AG09319 (cell line): ENCODE measurements at regions not wholly inside any gene's neighbourhood (a gene's known extent, or its start where the extent isn't known, plus 50 kb on each side); places are given as distances from the start of the nearest gene placed in this dataset.
"Not testable (repeated sequence)": the region's sequence is repeated elsewhere in the genome, so short reads cannot be mapped to it uniquely, and the experiment has no call there.

ENCODE experiments used
- DNase-seq: peaks from one replicate; pipeline ENCODE4 v3.0.0-alpha.2; 2010; ENCODE audit warnings: low read depth; ENCODE audit errors: extremely low read depth
- CTCF ChIP-seq: IDR thresholded peaks from 2 replicates; pipeline ENCODE4 v1.5.1; 2011; ENCODE audit warnings: low read depth, mild to moderate bottlenecking, inconsistent platforms, low read length, moderate library complexity

GRCh38 chr15:85281293-85281882 lies 99.0 kb upstream of the AKAP13 start:
- no peak for TF ChIP-seq CTCF
- no peak for DNase-seq

- TF ChIP-seq CTCF: no peak
- no peak for DNase-seq
Observed at GRCh38 chr15:85282504-85283115, 97.8 kb upstream of the AKAP13 start.

GRCh38 chr15:85283815-85284214 lies 96.6 kb upstream of the AKAP13 start:
- DNase-seq: not testable (repeated sequence)

- DNase-seq: no peak
- TF ChIP-seq CTCF: no peak
Observed at GRCh38 chr15:85284497-85284896, 95.9 kb upstream of the AKAP13 start.

GRCh38 chr15:85289677-85290365 lies 90.6 kb upstream of the AKAP13 start:
- peak; percentile 11 for DNase-seq

GRCh38 chr15:85292583-85292982 lies 87.8 kb upstream of the AKAP13 start:
- not testable (repeated sequence) for DNase-seq

More at GRCh38 chr15:85289677-85290365, 90.6 kb upstream of the AKAP13 start:
- TF ChIP-seq CTCF: peak; percentile 59

GRCh38 chr15:85296615-85297402 lies 83.6 kb upstream of the AKAP13 start:
- TF ChIP-seq CTCF: peak; percentile 81
- peak; percentile 39 for DNase-seq

- TF ChIP-seq CTCF: no peak
- no peak for DNase-seq
Observed at GRCh38 chr15:85297537-85297936, 82.9 kb upstream of the AKAP13 start.
